Stimulated activated CD8-positive, alpha-beta memory T cell treated with anti-CD3 and anti-CD28 coated beads, Interleukin-4, amount 100 ng/mL, for 48 hours (primary cell): ENCODE measurements at regions not wholly inside any gene's neighbourhood (a gene's known extent, or its start where the extent isn't known, plus 50 kb on each side); places are given as distances from the start of the nearest gene placed in this dataset.
"Not testable (repeated sequence)": the region's sequence is repeated elsewhere in the genome, so short reads cannot be mapped to it uniquely, and the experiment has no call there.

Experiments used
- DNase-seq: peaks from one replicate; pipeline ENCODE4 v3.0.0-alpha.2; 2020

- no peak for DNase-seq
These were observed 240.1 kb downstream of the TFAP2A start for GRCh38 chr6:10174761-10175160.

DNA sequence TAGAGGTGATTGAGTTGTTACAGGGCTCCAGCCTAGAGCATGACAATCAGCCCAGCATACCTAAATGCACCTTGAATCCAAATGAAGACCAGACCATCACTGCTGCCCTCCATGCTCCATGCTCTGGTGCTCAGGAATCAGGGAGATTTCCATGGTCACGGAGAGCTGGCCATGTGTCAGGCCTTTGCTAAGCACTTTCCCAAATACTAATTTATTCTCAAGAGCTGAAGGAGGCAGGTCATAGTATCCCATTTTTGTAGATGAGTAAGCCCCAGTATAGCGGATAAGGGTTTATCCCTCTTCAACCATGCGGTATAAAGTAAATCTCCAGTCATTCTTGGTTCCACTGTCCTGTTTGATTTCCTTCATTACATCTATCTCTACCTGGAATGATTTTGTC is 240.8 kb downstream of the TFAP2A start:
- DNase-seq = no peak

- not testable (repeated sequence) for DNase-seq
These were observed 243.2 kb downstream of the TFAP2A start for GRCh38 chr6:10171706-10172105.

GRCh38 chr6:10170816-10171215 is 244.1 kb downstream of the TFAP2A start:
- DNase-seq = no peak

- no peak for DNase-seq
These were observed 248.8 kb downstream of the TFAP2A start for GRCh38 chr6:10166031-10166430.

DNA sequence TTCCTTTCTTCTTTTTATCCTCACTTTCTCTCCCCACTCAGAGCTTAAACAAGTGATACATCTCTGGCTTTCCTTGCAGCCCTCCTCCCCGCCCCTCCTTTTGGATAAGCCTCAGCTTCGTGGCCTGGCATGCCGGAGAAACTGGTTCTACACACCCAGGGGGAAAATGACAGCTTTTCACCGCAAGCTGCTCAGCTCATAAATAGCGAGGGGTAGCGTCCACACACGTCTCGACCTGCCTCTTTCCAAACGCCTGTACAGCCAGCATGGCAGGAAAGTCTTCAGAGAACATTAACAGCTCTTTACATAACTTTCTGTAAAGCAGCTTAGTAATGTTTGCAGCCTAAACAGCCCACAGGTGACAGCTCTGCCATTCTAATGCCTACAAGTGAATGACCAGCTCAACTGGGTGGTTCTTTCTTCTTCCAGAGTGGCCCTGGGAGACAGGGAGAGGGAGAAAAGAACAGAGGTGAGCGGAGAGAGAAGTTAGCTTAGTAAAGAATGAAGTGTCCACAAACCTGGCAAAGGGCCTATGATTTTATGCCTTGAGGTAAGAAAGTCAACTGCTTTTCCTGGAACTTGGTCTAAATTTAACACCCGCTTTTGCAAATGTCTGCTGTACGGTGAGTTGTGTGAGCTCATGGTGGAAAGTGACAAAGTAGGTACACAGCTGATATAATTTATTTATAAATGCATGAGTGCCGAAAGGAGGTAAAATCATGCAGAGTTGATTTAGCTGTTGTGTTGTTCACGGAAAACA is 251.5 kb downstream of the TFAP2A start:
- no peak for DNase-seq

DNA sequence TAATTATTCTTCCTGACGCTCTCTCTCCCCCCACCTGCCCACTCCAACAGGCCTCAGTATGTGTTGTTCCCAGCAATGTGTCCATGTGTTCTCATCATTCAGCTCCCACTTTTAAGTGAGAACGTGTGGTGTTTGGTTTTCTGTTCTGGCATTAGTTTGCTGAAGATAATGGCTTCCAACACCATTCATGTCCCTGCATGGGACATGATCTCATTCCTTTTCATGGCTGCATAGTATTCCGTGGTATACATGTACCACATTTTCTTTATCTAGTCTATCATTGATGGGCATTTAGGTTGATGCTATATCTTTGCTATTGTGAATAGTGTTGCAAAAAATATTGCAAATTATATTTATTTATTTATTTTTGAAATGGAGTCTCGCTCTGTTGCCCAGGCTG is 258.0 kb downstream of the TFAP2A start:
- no peak for DNase-seq

DNA sequence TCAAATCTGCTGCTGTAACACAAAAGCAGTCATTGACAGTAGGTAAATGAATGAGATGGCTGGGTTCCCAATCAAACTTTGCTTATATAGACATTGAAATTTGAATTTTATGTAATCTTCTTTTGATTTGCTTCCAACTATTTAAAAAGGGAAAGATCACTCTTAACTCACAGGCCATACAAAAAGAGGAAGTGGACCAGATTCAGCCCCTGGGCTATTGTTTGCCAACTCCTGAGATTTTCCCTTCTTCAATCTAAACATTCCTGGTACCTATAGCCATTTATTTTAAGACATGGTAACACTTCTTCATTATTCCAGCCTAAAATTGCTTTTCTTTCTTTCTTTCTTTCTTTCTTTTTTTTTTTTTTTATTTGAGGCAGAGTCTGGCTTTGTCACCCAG is 260.6 kb downstream of the TFAP2A start:
- DNase-seq = no peak

DNA sequence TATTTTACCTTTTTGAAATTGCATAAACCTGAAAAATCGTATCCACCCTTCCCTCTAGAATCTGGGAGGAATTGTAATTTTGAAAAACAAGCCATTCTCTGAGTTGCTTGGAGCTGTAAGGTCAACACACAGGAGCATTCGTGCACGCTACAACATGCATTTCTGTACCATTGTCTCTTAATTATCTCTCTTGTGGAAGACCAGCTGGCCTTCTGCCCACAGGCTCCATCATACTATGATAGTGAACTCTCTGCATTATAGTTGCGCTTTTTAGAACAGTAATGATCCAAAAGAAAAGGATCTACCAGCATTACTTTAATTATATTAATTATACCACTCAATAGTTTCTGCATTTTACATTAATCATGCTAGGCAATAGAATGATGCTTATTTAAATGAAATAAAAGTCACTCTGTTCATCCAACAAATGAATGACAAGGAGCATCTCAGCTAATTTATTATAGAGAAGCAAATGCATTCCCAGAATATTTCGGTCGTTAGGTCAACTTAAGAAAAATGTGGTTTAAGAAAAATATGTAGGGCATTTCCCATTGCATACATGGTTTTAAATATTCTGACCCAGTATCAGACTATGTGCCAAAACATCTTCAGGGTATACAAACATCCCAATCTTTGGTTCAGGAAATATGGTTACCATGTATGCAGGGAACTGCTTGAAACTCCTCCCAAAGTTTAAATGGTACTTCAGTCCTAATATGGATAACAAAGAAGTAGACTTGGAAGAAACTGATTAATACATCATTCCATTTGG is 263.5 kb downstream of the TFAP2A start:
- no peak for DNase-seq

DNA sequence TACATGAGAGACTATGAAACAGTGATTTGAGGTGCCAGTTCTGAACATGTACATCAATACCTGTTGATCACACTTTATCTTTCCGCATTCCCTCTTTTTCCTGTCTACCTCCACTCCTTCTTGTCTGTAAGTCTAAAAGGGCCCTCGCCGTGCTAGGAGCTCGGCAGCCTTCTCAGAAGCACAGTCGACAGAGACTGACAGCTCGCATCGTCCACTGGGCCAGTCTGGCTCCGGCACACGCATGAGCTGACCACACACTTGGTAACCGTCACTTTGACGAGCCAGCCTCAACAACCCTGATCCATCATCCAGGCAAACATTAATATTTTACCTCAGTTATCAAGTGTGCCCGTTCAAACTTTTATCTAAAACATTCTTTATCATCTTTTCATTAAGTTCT is 265.3 kb downstream of the TFAP2A start:
- DNase-seq = no peak

DNA sequence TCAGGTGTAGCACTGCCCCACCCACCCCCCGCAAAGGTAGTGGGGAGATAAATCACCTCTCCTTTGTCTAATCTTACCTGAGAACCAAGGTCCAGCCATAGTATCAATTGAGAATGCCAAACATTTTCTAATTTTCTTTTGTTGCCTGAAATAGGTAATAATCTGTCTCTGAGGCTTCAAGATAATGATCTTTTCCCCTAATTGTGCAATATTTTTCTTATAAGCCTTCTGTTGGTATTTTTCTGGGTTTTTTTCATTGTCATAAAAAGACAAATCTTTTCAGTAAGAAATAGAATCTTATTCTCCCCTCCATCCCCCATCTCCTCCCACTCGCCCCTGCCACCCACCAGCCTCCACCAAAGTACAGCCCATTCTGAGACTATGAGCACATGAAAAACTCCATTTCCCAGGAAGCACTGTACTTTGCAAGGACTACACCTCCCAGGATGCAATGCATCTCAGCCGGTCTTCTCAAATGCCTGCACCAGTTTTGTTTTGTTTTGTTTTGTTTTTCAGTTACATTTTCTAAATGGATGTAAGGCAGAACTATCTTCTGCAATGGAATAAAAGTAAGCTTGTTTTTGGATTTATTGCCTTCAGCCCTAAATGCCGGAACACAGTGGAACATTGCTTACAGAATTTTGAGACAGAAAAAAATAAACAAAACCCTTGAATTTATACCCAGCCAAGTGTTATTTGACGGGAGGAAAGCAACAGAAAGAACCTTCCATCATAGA is 268.0 kb downstream of the TFAP2A start:
- no peak for DNase-seq

- no peak for DNase-seq
These were observed 270.1 kb downstream of the TFAP2A start for GRCh38 chr6:10144772-10145171.

- DNase-seq = no peak
These were observed 273.0 kb downstream of the TFAP2A start for GRCh38 chr6:10141746-10142443.

DNA sequence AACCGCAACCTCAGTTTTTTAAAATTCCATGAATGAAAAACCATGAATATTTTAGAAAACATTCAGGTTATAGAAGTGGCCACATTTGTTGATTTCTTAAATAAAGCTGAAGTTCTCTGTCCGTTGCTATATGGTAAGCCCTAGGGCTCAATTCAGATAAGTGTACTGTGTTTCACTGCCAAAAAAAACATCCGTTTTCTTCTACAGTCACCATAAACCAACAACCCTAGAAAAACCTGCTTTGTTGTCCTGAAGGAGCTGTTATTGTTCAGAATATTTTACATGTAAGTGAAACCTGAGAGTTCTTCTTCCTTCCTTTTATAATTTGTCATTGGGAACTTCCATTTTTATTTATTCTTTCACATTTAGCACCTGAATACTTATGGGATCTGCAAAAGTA is 274.1 kb downstream of the TFAP2A start:
- DNase-seq = no peak

DNA sequence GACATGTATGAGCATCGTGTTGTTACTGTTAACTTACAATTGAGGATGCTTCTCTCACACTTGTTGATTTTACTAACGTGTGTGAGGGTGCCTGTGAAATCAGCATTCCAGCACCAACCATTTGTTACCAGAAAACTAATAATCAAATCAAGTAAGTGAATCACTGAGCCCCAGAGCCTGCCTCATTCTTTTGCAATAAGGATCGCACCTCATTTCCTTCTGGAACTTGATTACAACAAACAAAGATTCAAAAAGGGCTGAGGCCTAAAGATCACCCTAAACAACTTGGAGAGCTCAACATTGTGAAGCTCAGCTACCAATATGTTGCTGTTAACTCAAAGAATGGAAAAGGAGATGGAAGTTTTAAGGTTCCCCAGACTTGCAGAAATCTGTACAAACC is 274.7 kb downstream of the TFAP2A start:
- DNase-seq = no peak

GRCh38 chr6:10138917-10139316 is 276.0 kb downstream of the TFAP2A start:
- DNase-seq = no peak

DNA sequence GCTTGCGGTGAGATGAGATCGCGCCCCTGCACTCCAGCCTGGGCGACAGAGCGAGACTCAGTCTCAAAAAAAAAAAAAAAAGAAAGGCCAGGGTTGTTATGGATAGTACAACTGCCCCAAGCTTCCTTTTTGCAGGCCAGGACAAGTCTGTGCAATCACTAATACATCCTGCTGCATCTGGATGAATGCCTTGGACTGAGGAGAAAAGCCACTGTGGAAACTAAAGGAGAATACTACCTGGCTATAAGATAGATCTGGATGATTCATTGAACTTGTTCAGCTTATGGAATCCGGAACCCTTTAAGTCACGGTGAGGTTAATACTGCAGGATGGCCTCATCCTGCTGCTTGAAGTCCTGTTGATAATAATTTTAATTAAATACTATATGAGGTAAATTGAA is 278.2 kb downstream of the TFAP2A start:
- DNase-seq = no peak

DNA sequence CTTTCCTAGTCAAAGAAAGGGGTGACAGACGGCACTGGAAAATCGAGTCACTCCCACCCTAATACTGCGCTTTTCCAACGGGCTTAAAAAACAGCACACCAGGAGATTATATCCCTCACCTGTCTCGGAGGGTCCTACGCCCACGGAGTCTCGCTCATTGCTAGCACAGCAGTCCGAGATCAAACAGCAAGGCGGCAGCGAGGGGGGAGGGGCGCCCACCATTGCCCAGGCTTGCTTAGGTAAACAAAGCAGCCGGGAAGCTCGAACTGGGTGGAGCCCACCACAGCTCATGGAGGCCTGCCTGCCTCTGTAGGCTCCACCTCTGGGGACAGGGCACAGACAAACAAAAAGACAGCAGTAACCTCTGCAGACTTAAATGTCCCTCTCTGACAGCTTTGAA is 280.7 kb downstream of the TFAP2A start:
- DNase-seq = not testable (repeated sequence)

DNA sequence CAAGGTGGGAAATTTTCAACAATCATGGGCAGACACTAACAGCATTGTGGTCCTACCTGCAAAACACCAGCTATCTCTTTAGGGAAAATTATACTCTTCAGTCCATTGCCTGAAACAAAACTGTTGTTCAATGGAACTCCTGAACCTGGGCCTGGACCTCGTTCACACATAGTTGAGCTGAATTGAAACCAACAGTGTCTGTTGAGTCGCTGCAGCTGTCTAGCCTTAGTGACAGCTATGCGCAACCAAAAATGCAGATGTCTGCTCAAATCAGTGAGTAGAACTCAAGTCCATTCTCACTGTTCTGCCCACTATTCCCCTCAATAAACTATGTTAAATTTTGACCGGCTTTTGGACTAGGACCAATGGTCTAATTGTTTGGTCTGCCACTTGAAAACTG is 286.2 kb downstream of the TFAP2A start:
- DNase-seq = no peak

DNA sequence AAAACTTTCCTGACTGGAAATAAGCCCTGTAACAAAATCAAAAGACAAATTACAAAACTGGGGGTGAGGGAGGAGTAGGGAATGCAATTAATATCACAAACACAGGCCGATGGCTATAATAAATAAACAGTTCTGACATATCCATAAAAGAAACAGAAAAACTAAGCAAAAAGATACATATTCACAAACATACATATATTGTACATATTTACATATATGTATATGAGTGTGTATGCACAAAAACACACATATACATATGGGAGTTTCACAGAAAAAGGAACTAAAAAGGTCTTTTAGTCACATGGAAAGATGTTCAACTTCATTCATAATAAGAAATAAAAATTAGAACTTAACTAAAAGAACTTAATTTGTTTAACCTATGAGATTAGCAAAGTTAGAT is 292.7 kb downstream of the TFAP2A start:
- no peak for DNase-seq

DNA sequence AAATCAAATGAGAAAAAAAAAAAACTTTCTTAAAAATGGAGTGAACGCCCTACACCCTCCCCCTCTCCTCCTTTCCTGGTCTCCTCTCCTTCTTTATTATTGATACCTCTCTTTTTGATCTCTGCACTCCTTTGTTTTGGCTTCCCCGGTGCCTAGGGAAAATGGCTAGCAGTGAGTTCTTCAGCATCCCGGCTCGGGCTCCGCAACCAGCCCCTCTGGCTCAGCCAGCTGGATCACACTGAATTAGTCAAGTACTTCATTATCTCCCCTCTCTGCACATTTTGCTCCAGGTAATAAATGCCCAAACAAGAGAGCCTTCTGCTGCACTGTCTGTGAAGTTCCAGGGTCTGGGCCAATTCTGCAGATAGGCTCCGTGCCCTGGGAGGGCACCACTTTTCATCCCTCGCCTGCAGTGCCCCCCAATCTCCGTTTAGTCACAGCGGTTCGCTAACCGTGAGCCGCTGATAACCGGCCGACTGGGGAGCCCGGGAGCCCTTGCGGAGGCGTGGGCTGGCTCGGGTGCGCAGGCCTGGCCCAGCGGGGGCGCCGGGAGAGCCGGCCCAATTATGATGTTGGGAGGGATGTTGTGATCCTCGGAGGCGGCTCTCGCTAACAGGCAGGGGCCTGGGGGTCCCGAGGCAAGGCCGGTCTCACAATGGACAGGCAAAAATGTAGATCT is 301.9 kb downstream of the TFAP2A start:
- no peak for DNase-seq

- no peak for DNase-seq
These were observed 302.9 kb downstream of the TFAP2A start for GRCh38 chr6:10111975-10112374.
